Uterus (tissue), 3 donors: ENCODE measurements at regions not wholly inside any gene's neighbourhood (a gene's known extent, or its start where the extent isn't known, plus 50 kb on each side); places are given as distances from the start of the nearest gene placed in this dataset.
"Not testable (repeated sequence)": the region's sequence is repeated elsewhere in the genome, so short reads cannot be mapped to it uniquely, and the experiment has no call there.

ENCODE experiments used
- DNase-seq, 2 donors: peaks; one replicate each; pipeline ENCODE4 v3.0.0-alpha.2; 2019 to 2020
- H3K27ac ChIP-seq, 2 donors: fragments of 200-600 bp; sonication (generic); 1 replicate in 1 of 2; 2 replicates in 1 of 2; pipeline ENCODE4 v1.5.1; 2016 to 2018
- H3K27me3 ChIP-seq, 2 donors: fragments of 200-600 bp; sonication (generic); one replicate each; pipeline ENCODE4 v1.5.1; 2018 to 2019; ENCODE audit warnings: control low read depth in 1 of 2
- H3K36me3 ChIP-seq, 2 donors: fragments of 200-600 bp; sonication (generic); one replicate each; pipeline ENCODE4 v1.5.1; 2019; ENCODE audit warnings: control low read depth in 1 of 2
- H3K4me1 ChIP-seq, 2 donors: fragments of 200-600 bp; sonication (generic); one replicate each; pipeline ENCODE4 v1.5.1; 2018 to 2019; ENCODE audit warnings: control low read depth in 1 of 2
- H3K4me3 ChIP-seq, 2 donors: fragments of 200-600 bp; sonication (generic); 1 replicate in 1 of 2; 2 replicates in 1 of 2; pipeline ENCODE4 v1.5.1; 2018 to 2019; ENCODE audit warnings: mild to moderate bottlenecking in 1 of 2
- H3K9me3 ChIP-seq, 2 donors: fragments of 200-600 bp; sonication (generic); one replicate each; pipeline ENCODE4 v1.5.1; 2019; ENCODE audit warnings: control low read depth in 1 of 2
- POLR2A ChIP-seq, 2 donors: fragments of 450-650 bp; IDR thresholded peaks; one replicate each; pipeline ENCODE4 v1.6.1; 2016; ENCODE audit warnings: antibody characterized with exemption in 2 of 2, mild to moderate bottlenecking in 1 of 2, moderate library complexity in 1 of 2
- intact Hi-C: fragments of 100-400 bp; cut with DNase I; formaldehyde crosslinking; loops from one replicate; pipeline ENCODE4 v1.15.1; 2023; ENCODE audit warnings: low total_unique reads
- TF ChIP-seq, protein P1 (sequence below), 4 experiments: fragments of 200-600 bp in 2 of 4; fragments of 450-650 bp in 2 of 4; sonication (generic) in 2 of 4; IDR thresholded peaks; one replicate each; pipeline ENCODE4 v1.5.1; 2016 to 2019; ENCODE audit warnings: antibody characterized with exemption in 4 of 4, mild to moderate bottlenecking in 2 of 4, moderate library complexity in 1 of 4
- donor health status: DM: yes; HTN: yes; CAD: no.

DNA sequence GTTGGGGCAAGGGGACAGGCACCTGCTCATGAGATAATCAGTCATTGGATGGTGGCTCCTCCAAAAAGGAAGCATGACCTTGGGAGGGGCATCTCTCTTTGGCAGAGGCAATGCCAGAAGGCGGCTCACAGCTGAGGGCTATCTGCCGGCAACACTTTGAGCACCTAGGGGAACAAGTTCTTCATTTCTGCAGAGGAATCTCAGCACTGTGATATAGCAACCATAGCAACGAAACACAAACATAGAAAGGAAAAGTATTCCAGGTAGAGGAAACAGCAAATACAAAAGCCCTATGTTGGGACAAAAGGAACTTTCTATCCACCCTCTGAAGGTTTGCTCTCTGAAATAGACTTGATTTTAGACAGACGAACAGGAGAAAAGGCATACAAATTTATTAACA is 89.1 kb upstream of the NEDD4L start:
- H3K27ac ChIP-seq = no peak overlapping the region
- no peak for DNase-seq
- TF ChIP-seq, protein P1, sequence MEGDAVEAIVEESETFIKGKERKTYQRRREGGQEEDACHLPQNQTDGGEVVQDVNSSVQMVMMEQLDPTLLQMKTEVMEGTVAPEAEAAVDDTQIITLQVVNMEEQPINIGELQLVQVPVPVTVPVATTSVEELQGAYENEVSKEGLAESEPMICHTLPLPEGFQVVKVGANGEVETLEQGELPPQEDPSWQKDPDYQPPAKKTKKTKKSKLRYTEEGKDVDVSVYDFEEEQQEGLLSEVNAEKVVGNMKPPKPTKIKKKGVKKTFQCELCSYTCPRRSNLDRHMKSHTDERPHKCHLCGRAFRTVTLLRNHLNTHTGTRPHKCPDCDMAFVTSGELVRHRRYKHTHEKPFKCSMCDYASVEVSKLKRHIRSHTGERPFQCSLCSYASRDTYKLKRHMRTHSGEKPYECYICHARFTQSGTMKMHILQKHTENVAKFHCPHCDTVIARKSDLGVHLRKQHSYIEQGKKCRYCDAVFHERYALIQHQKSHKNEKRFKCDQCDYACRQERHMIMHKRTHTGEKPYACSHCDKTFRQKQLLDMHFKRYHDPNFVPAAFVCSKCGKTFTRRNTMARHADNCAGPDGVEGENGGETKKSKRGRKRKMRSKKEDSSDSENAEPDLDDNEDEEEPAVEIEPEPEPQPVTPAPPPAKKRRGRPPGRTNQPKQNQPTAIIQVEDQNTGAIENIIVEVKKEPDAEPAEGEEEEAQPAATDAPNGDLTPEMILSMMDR (IDR thresholded peaks at IDR 0.05) = no peak
- no peak for TF ChIP-seq POLR2A (IDR thresholded peaks at IDR 0.05)

DNA sequence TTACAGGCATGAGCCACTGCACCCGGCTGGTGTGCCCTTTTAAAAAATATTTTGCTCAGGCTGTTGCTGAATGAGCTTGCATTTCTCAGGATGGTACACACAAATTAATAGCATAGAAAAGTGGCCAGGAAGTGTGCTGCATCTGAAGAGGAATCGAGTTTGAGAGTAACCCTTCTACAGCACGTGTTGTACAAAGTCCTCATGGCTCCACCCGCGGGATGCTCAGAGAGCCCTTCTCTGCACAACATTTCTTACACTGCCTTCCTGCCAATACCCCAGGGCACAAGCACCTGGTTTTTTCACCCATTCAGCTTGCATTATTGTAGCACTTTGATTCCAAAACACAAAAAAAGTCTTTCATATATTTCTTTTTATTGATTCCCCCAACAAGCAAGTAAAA is 90.1 kb upstream of the NEDD4L start:
- TF ChIP-seq, protein P1 (IDR thresholded peaks at IDR 0.05) = no peak
- TF ChIP-seq POLR2A (IDR thresholded peaks at IDR 0.05) = no peak
- Histone ChIP-seq H3K4me1 (no peaks in the 10 kb centered on the region), H3K36me3 (no peaks in the 10 kb centered on the region), H3K4me3 (no peak overlapping the region), H3K27me3 (no peaks in the 10 kb centered on the region), H3K27ac (no peak overlapping the region), H3K9me3 (no peaks in the 10 kb centered on the region)
- DNase-seq = no peak
- intact Hi-C loops = no loop called here

More for the DNA sequence above, 89.1 kb upstream of the NEDD4L start:
- H3K36me3 ChIP-seq = no peaks in the 10 kb centered on the region
- no peaks in the 10 kb centered on the region for H3K9me3 ChIP-seq
- no peaks in the 10 kb centered on the region for H3K27me3 ChIP-seq
- no peaks in the 10 kb centered on the region for H3K4me1 ChIP-seq
- H3K4me3 ChIP-seq = no peak overlapping the region
- intact Hi-C loops = no loop called here

DNA sequence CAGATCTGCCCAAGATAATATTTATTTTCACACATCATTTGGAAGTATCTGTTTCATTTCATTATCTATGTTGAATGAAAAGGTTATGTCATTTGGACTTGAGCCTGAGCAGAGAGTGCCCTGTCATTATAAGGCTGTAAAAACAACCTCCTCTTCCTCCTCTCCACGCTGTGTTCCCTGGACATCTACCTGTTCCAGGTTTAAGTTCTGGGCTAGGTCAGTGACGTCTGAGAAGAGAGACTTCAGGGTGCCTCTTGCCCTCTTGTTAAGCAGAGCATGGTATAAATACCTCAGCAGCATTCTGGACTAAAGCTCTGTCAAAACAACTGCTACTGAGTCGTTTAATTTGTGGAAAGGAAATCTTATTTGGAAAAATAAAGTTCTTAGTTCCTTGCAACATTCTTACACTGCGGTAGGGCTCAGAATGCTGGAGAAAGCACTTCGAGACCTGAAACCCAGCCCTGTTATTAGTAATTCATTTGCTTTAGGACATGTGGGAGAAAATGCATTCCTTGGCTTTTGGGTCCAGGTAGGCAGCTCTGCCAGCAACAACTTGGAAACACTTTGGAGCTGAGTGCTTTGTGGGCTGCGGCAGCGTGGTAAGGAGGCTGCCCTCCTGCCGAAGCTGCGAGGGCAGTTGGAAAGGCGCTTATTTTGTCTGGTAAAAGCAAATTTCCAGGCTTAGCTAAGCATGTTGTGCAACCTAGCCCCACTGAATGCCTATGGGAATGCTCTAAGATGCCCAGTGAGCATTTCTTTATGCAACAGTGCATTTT is 91.8 kb upstream of the NEDD4L start:
- Histone ChIP-seq H3K27me3 (no peaks in the 10 kb centered on the region), H3K36me3 (no peaks in the 10 kb centered on the region), H3K4me1 (no peaks in the 10 kb centered on the region), H3K4me3 (no peak overlapping the region), H3K9me3 (no peaks in the 10 kb centered on the region), H3K27ac (no peak overlapping the region)
- no peak for TF ChIP-seq POLR2A (IDR thresholded peaks at IDR 0.05)
- TF ChIP-seq, protein P1 (IDR thresholded peaks at IDR 0.05) = no peak
- DNase-seq = no peak
- intact Hi-C loops = no loop called here

DNA sequence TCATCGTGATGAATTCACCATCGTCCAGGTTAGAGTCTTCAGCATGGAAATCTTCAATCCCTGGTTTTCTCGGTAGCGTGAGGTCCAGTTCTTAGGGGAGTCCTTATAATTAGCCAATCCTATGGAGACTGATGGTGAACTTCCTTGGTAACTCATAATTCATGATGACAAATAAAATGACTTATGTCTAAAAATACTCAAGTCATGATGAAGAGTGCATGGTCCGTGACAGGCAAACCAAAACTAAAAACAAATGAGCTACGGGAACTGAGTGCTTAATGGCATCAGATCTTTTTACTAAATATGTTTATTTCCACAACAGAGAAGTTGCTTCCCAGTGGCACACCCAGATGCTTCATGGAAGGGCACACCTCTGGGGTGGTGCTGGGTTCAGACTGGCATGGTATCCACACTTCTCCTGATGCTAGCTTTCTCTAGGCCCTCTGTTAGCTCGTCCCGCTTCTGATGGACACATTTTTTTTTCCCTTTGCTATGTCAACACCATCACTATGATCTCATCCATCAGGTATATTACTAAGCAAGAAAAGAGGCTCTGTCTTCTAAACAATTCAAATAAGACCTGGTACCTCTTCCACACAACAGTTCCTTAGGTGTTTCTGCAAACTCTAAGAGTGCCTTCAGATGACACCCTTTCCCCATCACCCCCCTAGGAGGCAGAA is 92.8 kb upstream of the NEDD4L start:
- DNase-seq = no peak
- no peaks in the 10 kb centered on the region for H3K4me1 ChIP-seq
- H3K4me3 ChIP-seq = no peak overlapping the region
- H3K36me3 ChIP-seq = no peaks in the 10 kb centered on the region
- intact Hi-C loops = no loop called here
- no peaks in the 10 kb centered on the region for H3K27me3 ChIP-seq
- H3K27ac ChIP-seq = no peak overlapping the region
- H3K9me3 ChIP-seq = no peaks in the 10 kb centered on the region
- TF ChIP-seq POLR2A (IDR thresholded peaks at IDR 0.05) = no peak
- TF ChIP-seq, protein P1 (IDR thresholded peaks at IDR 0.05) = no peak

DNA sequence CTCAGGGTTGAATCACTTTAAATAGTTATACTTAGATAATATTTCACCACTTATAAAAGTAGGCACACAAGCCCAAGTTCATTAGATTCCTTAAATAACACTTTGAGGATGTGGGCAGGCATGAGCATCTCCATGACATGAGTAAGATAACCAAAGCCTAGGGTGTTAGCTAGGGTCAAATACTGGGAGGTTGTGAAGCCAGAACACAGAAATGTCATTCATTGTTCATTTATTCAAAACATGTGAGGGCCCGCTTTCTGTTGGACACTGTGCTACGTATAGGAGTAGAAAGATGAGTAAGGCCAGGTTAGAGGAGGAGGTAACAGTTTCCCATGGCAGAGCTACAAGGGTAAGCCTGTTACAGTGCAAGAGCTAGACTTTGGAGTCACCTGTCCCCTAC is 93.5 kb upstream of the NEDD4L start:
- intact Hi-C loops = no loop called here
- H3K27ac ChIP-seq = no peak overlapping the region
- H3K27me3 ChIP-seq = no peaks in the 10 kb centered on the region
- H3K4me3 ChIP-seq = no peak overlapping the region
- H3K36me3 ChIP-seq = no peaks in the 10 kb centered on the region
- TF ChIP-seq POLR2A (IDR thresholded peaks at IDR 0.05) = no peak
- TF ChIP-seq, protein P1 (IDR thresholded peaks at IDR 0.05) = no peak
- no peak for DNase-seq
- H3K4me1 ChIP-seq = no peaks in the 10 kb centered on the region
- no peaks in the 10 kb centered on the region for H3K9me3 ChIP-seq

DNA sequence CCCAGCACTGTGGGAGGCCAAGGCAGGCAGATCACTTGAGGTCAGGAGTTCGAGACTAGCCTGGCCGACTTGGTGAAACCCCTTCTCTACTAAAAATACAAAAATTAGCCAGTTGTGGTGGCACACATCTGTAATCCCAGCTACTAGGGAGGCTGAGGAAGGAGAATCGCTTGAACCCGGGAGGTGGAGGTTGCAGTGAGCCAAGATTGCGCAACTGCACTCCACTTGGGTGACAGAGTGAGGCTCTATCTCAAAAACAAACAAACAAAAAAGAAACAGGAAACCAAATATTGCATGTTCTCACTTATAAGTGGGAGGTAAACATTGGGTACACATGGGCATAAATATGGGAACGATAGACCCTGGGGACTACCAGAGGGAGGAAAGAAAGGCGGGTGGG is 94.7 kb upstream of the NEDD4L start:
- intact Hi-C loops, H3K4me3 ChIP-seq, H3K4me1 ChIP-seq, DNase-seq, H3K9me3 ChIP-seq, H3K27ac ChIP-seq, H3K36me3 ChIP-seq, H3K27me3 ChIP-seq: not testable (repeated sequence)
